ENCODE measurements at regions not wholly inside any gene's neighbourhood (a gene's known extent, or its start where the extent isn't known, plus 50 kb on each side); places are given as distances from the start of the nearest gene placed in this dataset.
"Not testable (repeated sequence)": the region's sequence is repeated elsewhere in the genome, so short reads cannot be mapped to it uniquely, and the experiment has no call there.

GRCh38 chr5:93933269-93933668 is 191.9 kb upstream of the POU5F2 start:
- POLR2A ChIA-PET; H4K20me1 ChIP-seq (replicated peaks; ENCODE audit: control insufficient read depth, extremely low read depth, insufficient read depth, low read length); H3K9me1 ChIP-seq (replicated peaks; ENCODE audit: control insufficient read depth, extremely low read depth, insufficient read depth, low read length); FAIRE-seq; H2AFZ ChIP-seq (ENCODE audit: low read depth, low read length); H3K4me2 ChIP-seq (ENCODE audit: insufficient read depth, low read length); H3K27me3 ChIP-seq (ENCODE audit: control insufficient read depth in 2 of 2, insufficient read depth in 2 of 2, low read length in 2 of 2); H3K9ac ChIP-seq (replicated peaks; ENCODE audit: extremely low read depth, insufficient read depth, low read length); DNase-seq (ENCODE audit: low read depth, low spot score); H3K27ac ChIP-seq (ENCODE audit: insufficient read depth, low read depth, low read length); H3K4me1 ChIP-seq (ENCODE audit: control insufficient read depth, extremely low read depth, insufficient read depth, low read length); H3K9me3 ChIP-seq (replicated peaks; ENCODE audit: control insufficient read depth, insufficient read depth, low read length); H3K79me2 ChIP-seq (ENCODE audit: control insufficient read depth, insufficient read depth, low read length); H3K4me3 ChIP-seq (replicated peaks in 1 of 3; ENCODE audit: insufficient read depth in 1 of 3, low read depth in 1 of 3, low read length in 3 of 3); BruUV-seq (replicated peaks); H3K36me3 ChIP-seq (ENCODE audit: control insufficient read depth in 2 of 2, extremely low read depth in 1 of 2, insufficient read depth in 2 of 2, low read length in 2 of 2); dilution Hi-C loops (cut with MboI; ENCODE audit: extremely low pct_ligation_motif_present, low sequenced_read_pairs): not testable (repeated sequence)
- intact Hi-C loops (cut with micrococcal nuclease), result loop anchor here (10.0 kb wide), 1 partner anchor 152 kb away; no protein-coding TSS in a partner anchor
- CTCF ChIA-PET, result interaction anchor here (1.2 kb wide), 1 partner anchor 34 kb away, joined by 3 read pairs; no protein-coding TSS in a partner anchor

GRCh38 chr5:93930098-93930497 is 188.7 kb upstream of the POU5F2 start:
- peak; percentile 63 for DNase-seq (ENCODE audit: low read depth, low spot score)
- no peaks in the 10 kb centered on the region for H3K9me1 ChIP-seq (replicated peaks; ENCODE audit: control insufficient read depth, extremely low read depth, insufficient read depth, low read length)
- H3K4me2 ChIP-seq (ENCODE audit: insufficient read depth, low read length), result no peak overlapping the region
- no peaks in the 10 kb centered on the region for H3K36me3 ChIP-seq (ENCODE audit: control insufficient read depth in 2 of 2, extremely low read depth in 1 of 2, insufficient read depth in 2 of 2, low read length in 2 of 2)
- TF ChIP-seq POLR2AphosphoS5 (IDR thresholded peaks at IDR 0.05; ENCODE audit: insufficient read depth, low read depth, low read length) (no peak), FOS (IDR thresholded peaks at IDR 0.05; ENCODE audit: borderline replicate concordance, insufficient read depth, low read length) (no peak), MYC (IDR thresholded peaks at IDR 0.05; ENCODE audit: low read depth, low read length) (no peak)
- H3K4me3 ChIP-seq (replicated peaks in 1 of 3; ENCODE audit: insufficient read depth in 1 of 3, low read depth in 1 of 3, low read length in 3 of 3), result no peak overlapping the region
- H4K20me1 ChIP-seq (replicated peaks; ENCODE audit: control insufficient read depth, extremely low read depth, insufficient read depth, low read length), result no peaks in the 10 kb centered on the region
- H3K9ac ChIP-seq (replicated peaks; ENCODE audit: extremely low read depth, insufficient read depth, low read length), result no peak overlapping the region
- CTCF ChIA-PET, result no interaction called here
- no peaks in the 10 kb centered on the region for H3K79me2 ChIP-seq (ENCODE audit: control insufficient read depth, insufficient read depth, low read length)
- H3K4me1 ChIP-seq (ENCODE audit: control insufficient read depth, extremely low read depth, insufficient read depth, low read length), result peaks cover 10% of the 10 kb centered on the region
- H3K9me3 ChIP-seq (replicated peaks; ENCODE audit: control insufficient read depth, insufficient read depth, low read length), result no peaks in the 10 kb centered on the region
- no peak overlapping the region for H2AFZ ChIP-seq (ENCODE audit: low read depth, low read length)
- FAIRE-seq, result peak; percentile 74
- POLR2A ChIA-PET, result no interaction called here
- dilution Hi-C loops (cut with MboI; ENCODE audit: extremely low pct_ligation_motif_present, low sequenced_read_pairs), result no loop called here
- no TSS peak for BruUV-seq (replicated peaks)
- no peaks in the 10 kb centered on the region for H3K27me3 ChIP-seq (ENCODE audit: control insufficient read depth in 2 of 2, insufficient read depth in 2 of 2, low read length in 2 of 2)
- no peak overlapping the region for H3K27ac ChIP-seq (ENCODE audit: insufficient read depth, low read depth, low read length)
- intact Hi-C loops (cut with micrococcal nuclease), result loop anchor here (10.0 kb wide), 1 partner anchor 155 kb away; no protein-coding TSS in a partner anchor

Data from endothelial cell of umbilical vein (primary cell).